Adrenal gland (tissue), 9 donors: ENCODE measurements at regions not wholly inside any gene's neighbourhood (a gene's known extent, or its start where the extent isn't known, plus 50 kb on each side); places are given as distances from the start of the nearest gene placed in this dataset.

ENCODE experiments used
- DNase-seq, 7 donors: peaks; one replicate each; pipeline ENCODE4 v3.0.0-alpha.2; 2019 to 2020
- H3K27ac ChIP-seq, 5 donors: fragments of 200-600 bp; sonication (generic) in 4 of 5; 1 replicate in 3 of 5; 2 replicates in 2 of 5; pipeline versions ENCODE4 v1.5.1 to v1.8.0; 2016 to 2020; ENCODE audit warnings: mild to moderate bottlenecking in 1 of 5
- H3K27me3 ChIP-seq: fragments of 200-600 bp; 2 replicates; pipeline ENCODE4 v1.8.0; 2021
- H3K36me3 ChIP-seq, 2 donors: fragments of 200-600 bp; replicated peaks in 1 of 2; 1 replicate in 1 of 2; 2 replicates in 1 of 2; pipeline versions ENCODE4 v1.5.1 to v1.8.0; 2018 to 2022
- H3K4me1 ChIP-seq, 2 donors: fragments of 200-600 bp; replicated peaks in 1 of 2; 1 replicate in 1 of 2; 2 replicates in 1 of 2; pipeline versions ENCODE4 v1.5.1 to v1.8.0; 2018 to 2021
- H3K4me3 ChIP-seq, 4 donors: fragments of 200-600 bp; sonication (generic) in 3 of 4; one replicate each; pipeline ENCODE4 v1.5.1; 2016 to 2018
- H3K9me3 ChIP-seq, 3 donors: fragments of 200-600 bp; sonication (generic) in 1 of 3; replicated peaks in 1 of 3; 1 replicate in 2 of 3; 2 replicates in 1 of 3; pipeline versions ENCODE4 v1.5.1 to v1.8.0; 2016 to 2021
- POLR2A ChIP-seq, 2 donors: fragments of 450-650 bp; IDR thresholded peaks; one replicate each; pipeline ENCODE4 v1.6.1; 2017; ENCODE audit warnings: antibody characterized with exemption in 2 of 2, mild to moderate bottlenecking in 2 of 2, moderate library complexity in 1 of 2
- WGBS, 4 donors: extraction: QIAGEN DNeasy Blood & Tissue Kit in 2 of 4; methylation state at CpG; one replicate each; pipeline versions ENCODE4 v1.1.5 to v1.1.7; 2013 to 2017; 5-methylcytosine and 5-hydroxymethylcytosine counted together
- intact Hi-C, 2 donors: fragments of 100-400 bp; cut with DNase I; formaldehyde crosslinking; loops; one replicate each; pipeline versions ENCODE4 v1.14.1 to v1.15.0; 2022 to 2023
- TF ChIP-seq, protein P1 (sequence below), 6 experiments: fragments of 450-650 bp in 4 of 6; fragments of 200-600 bp in 2 of 6; sonication (generic) in 1 of 6; IDR thresholded peaks; 1 replicate in 5 of 6; 2 replicates in 1 of 6; pipeline versions ENCODE4 v1.5.1 to v1.8.0; 2016 to 2021; ENCODE audit warnings: antibody characterized with exemption in 6 of 6, mild to moderate bottlenecking in 2 of 6, moderate library complexity in 1 of 6
- donor health status: healthy with polysubstance abuse.
- donor health status: Bipolar disorder and iron deficiency.
- donor health status: DM: yes; HTN: yes; CAD: no.
- donor health status: DM: no; HTN: no; CAD: no.
- donor health status: DM: no; HTN: no; CAD: no.

DNA sequence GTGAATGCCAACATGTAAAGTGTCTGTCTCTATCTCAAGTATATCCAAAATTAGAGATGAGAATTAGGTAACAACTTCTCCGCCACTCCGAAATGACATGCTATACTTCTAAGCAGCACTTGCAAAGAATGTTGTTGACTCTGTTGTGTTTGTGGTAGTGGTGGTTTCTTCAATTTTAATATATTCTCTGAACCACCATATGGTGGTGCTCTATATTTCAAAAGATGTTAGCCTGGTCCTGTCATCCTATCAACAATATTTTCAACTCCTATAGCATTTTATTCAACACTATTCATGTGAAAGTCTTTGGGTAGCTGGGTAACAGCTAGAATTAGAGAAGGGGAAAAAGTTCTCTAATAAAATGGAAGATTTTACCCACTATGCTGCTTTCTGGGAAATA, 1622.8 kb upstream of the IGFBP7 start:
- intact Hi-C loops = no loop called here
- 86 to 91% (median 89%) methylated on average over 2 of the region's 2 CpGs for WGBS, 4 donors
- Histone ChIP-seq H3K4me3 (no peak overlapping the region), H3K27me3 (no peaks in the 10 kb centered on the region), H3K9me3 (no peaks in the 10 kb centered on the region), H3K27ac (no peak overlapping the region), H3K4me1 (no peaks in the 10 kb centered on the region), H3K36me3 (no peaks in the 10 kb centered on the region)
- no peak for DNase-seq
- TF ChIP-seq, protein P1, sequence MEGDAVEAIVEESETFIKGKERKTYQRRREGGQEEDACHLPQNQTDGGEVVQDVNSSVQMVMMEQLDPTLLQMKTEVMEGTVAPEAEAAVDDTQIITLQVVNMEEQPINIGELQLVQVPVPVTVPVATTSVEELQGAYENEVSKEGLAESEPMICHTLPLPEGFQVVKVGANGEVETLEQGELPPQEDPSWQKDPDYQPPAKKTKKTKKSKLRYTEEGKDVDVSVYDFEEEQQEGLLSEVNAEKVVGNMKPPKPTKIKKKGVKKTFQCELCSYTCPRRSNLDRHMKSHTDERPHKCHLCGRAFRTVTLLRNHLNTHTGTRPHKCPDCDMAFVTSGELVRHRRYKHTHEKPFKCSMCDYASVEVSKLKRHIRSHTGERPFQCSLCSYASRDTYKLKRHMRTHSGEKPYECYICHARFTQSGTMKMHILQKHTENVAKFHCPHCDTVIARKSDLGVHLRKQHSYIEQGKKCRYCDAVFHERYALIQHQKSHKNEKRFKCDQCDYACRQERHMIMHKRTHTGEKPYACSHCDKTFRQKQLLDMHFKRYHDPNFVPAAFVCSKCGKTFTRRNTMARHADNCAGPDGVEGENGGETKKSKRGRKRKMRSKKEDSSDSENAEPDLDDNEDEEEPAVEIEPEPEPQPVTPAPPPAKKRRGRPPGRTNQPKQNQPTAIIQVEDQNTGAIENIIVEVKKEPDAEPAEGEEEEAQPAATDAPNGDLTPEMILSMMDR (IDR thresholded peaks at IDR 0.05) = no peak
- TF ChIP-seq POLR2A (IDR thresholded peaks at IDR 0.05) = no peak

DNA sequence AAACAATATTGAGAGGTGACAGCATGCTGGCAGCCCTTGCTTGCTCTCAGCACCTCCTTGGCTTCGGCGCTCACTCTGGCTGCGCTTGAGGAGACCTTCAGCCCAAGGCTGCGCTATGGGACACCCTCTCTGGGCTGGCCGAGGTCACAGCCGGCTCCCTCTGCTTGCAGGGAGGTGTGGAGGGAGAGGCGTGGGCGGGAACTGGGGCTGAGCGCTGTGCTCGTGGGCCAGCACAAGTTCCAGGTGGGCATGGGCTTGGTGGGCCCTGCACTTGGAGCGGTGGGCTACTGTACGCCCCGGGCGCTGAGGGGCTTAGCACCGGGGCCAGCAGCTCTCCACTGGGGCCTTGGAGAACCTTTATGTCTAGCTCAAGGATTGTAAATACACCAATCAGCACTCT, 1613.8 kb upstream of the IGFBP7 start:
- 80 to 92% (median 84%) methylated on average over 3 to 15 of the region's 15 CpGs for WGBS, 4 donors
- no peak for DNase-seq
- Histone ChIP-seq H3K9me3 (no peaks in the 10 kb centered on the region), H3K36me3 (no peaks in the 10 kb centered on the region), H3K27ac (no peak overlapping the region), H3K27me3 (no peaks in the 10 kb centered on the region), H3K4me3 (no peak overlapping the region), H3K4me1 (no peaks in the 10 kb centered on the region)
- TF ChIP-seq POLR2A (IDR thresholded peaks at IDR 0.05) = no peak
- TF ChIP-seq, protein P1 (IDR thresholded peaks at IDR 0.05) = no peak
- intact Hi-C loops = no loop called here

DNA sequence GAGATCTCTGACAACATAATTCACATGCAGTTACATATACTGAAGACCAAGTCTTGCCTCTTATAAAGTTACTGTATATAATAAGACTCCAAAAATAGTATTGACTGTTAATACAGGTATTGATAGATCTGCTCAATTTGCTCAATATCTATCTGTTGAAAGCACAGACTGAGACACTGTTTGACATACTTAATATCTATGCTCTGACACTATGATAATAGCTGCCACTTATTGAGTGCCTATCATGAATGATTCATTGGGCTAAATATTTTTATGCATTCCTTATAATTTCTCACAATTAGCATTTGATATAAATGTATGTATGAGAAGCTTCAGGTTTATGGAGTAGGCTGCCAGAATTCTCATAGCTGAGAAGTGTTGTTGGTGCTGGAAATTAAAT, 1600.9 kb upstream of the IGFBP7 start:
- H3K36me3 ChIP-seq = no peaks in the 10 kb centered on the region
- H3K4me1 ChIP-seq = no peaks in the 10 kb centered on the region
- DNase-seq = no peak
- no peaks in the 10 kb centered on the region for H3K9me3 ChIP-seq
- no peak overlapping the region for H3K4me3 ChIP-seq
- H3K27ac ChIP-seq = no peak overlapping the region
- H3K27me3 ChIP-seq = no peaks in the 10 kb centered on the region
- intact Hi-C loops = no loop called here
- no peak for TF ChIP-seq POLR2A (IDR thresholded peaks at IDR 0.05)
- TF ChIP-seq, protein P1 (IDR thresholded peaks at IDR 0.05) = no peak

DNA sequence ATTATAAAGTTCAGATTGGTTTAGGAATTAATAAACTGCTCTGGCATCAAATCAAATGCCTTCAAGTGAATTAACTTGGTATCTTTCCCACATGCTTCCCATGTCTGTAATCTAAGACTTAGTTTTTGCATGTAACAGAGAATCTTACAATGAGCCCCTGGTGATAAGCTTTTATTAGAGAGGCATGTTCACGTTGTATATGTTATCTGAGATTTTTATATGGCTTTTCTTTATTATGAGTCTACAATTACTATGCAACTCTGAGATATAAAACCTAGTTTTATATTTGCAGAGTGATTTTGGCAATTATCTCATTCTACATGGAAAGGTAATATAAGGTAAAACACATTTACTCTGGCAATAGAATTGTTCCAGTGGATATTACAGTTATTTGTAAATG, 1578.4 kb upstream of the IGFBP7 start:
- intact Hi-C loops = no loop called here

More for the DNA sequence above, 1578.4 kb upstream of the IGFBP7 start:
- no peak for DNase-seq
- Histone ChIP-seq H3K27ac (no peak overlapping the region), H3K27me3 (no peaks in the 10 kb centered on the region), H3K36me3 (no peaks in the 10 kb centered on the region), H3K4me3 (no peak overlapping the region), H3K9me3 (no peaks in the 10 kb centered on the region), H3K4me1 (no peaks in the 10 kb centered on the region)
- WGBS, 4 donors = 56 to 68% (median 60%) methylated on average over 1 of the region's 1 CpG
- no peak for TF ChIP-seq POLR2A (IDR thresholded peaks at IDR 0.05)
- TF ChIP-seq, protein P1 (IDR thresholded peaks at IDR 0.05) = no peak
